OCI-LY1 (cell line): ENCODE measurements at regions not wholly inside any gene's neighbourhood (a gene's known extent, or its start where the extent isn't known, plus 50 kb on each side); places are given as distances from the start of the nearest gene placed in this dataset.

ENCODE experiments used
- CTCF ChIP-seq: fragments of 200-600 bp; sonication (generic), shearing (Covaris generic); IDR thresholded peaks from 2 replicates; pipeline ENCODE4 v1.5.1; 2017; ENCODE audit warnings: mild to moderate bottlenecking, antibody characterized with exemption, low read length, moderate library complexity, mixed read lengths
- EZH2 ChIP-seq: fragments of 200-600 bp; sonication (generic), shearing (Covaris generic); IDR thresholded peaks from 2 replicates; pipeline ENCODE4 v1.8.0; 2017; ENCODE audit warnings: borderline replicate concordance, mixed run types, mild to moderate bottlenecking, antibody characterized with exemption, low read length, moderate library complexity, mixed read lengths

- TF ChIP-seq EZH2 (no peak), CTCF (no peak)
Measured at GRCh38 chr17:12580640-12581039, 85.0 kb upstream of the MYOCD start.
